Astrocyte (in vitro differentiated cells and primary cell): ENCODE measurements at regions not wholly inside any gene's neighbourhood (a gene's known extent, or its start where the extent isn't known, plus 50 kb on each side); places are given as distances from the start of the nearest gene placed in this dataset.

Experiments
- CTCF ChIP-seq: IDR thresholded peaks from 2 replicates; pipeline ENCODE4 v1.5.1; 2011; ENCODE audit warnings: low read depth, mild to moderate bottlenecking, inconsistent platforms, low read length, moderate library complexity; ENCODE audit not compliant: insufficient read depth
- EZH2 ChIP-seq: IDR thresholded peaks from 2 replicates; pipeline ENCODE4 v1.6.1; 2012; ENCODE audit warnings: mild to moderate bottlenecking, low read length, inconsistent platforms; ENCODE audit not compliant: insufficient read depth

- TF ChIP-seq CTCF, result peak; percentile 97
- TF ChIP-seq EZH2, result no peak
These were observed 63.5 kb upstream of the NFASC start for GRCh38 chr1:204806943-204807687.
